Neural crest cell (in vitro differentiated cells): ENCODE measurements at regions not wholly inside any gene's neighbourhood (a gene's known extent, or its start where the extent isn't known, plus 50 kb on each side); places are given as distances from the start of the nearest gene placed in this dataset.

Source experiments
- DNase-seq: peaks from one replicate; pipeline ENCODE4 v3.0.0; 2021; ENCODE audit warnings: low read depth, mixed read lengths, low spot score
- H3K27ac Mint-ChIP-seq: one replicate; pipeline ENCODE4 v1.8.0; 2021; ENCODE audit warnings: mild to moderate bottlenecking, mixed read lengths; ENCODE audit not compliant: unreplicated experiment
- H3K27me3 Mint-ChIP-seq: 2 replicates; pipeline ENCODE4 v1.8.0; 2021; ENCODE audit warnings: low read depth, mild to moderate bottlenecking, mixed read lengths
- H3K36me3 Mint-ChIP-seq: 2 replicates; pipeline ENCODE4 v1.8.0; 2021; ENCODE audit warnings: low read depth, mild to moderate bottlenecking, mixed read lengths
- H3K4me1 Mint-ChIP-seq: 2 replicates; pipeline ENCODE4 v1.8.0; 2021; ENCODE audit warnings: mixed read lengths
- H3K4me3 Mint-ChIP-seq: one replicate; pipeline ENCODE4 v1.8.0; 2021; ENCODE audit warnings: mild to moderate bottlenecking, mixed read lengths
- H3K9me3 Mint-ChIP-seq: 2 replicates; pipeline ENCODE4 v1.8.0; 2021; ENCODE audit warnings: mixed read lengths
- CTCF ChIP-seq: fragments of 200-600 bp; sonication (generic); conservative IDR thresholded peaks from 2 replicates; pipeline ENCODE4 v1.5.0; 2021; ENCODE audit warnings: antibody characterized with exemption, mild to moderate bottlenecking

GRCh38 chr6:104625536-104625935 lies 234.2 kb downstream of the HACE1 start:
- Mint-ChIP-seq H3K27ac (no peak overlapping the region), H3K4me1 (peaks cover 5% of the 10 kb centered on the region), H3K4me3 (no peak overlapping the region), H3K27me3 (no peaks in the 10 kb centered on the region), H3K36me3 (no peaks in the 10 kb centered on the region), H3K9me3 (no peaks in the 10 kb centered on the region)
- TF ChIP-seq CTCF: no peak
- no peak for DNase-seq

- DNase-seq: no peak
- Mint-ChIP-seq H3K27me3 (no peaks in the 10 kb centered on the region), H3K27ac (no peak overlapping the region), H3K4me3 (no peak overlapping the region), H3K4me1 (peaks cover 5% of the 10 kb centered on the region), H3K36me3 (no peaks in the 10 kb centered on the region), H3K9me3 (no peaks in the 10 kb centered on the region)
- TF ChIP-seq CTCF: peak; percentile 33
Measured at GRCh38 chr6:104623052-104623690, 236.5 kb downstream of the HACE1 start.

GRCh38 chr6:104621396-104621795 lies 238.3 kb downstream of the HACE1 start:
- Mint-ChIP-seq H3K4me1 (peaks cover 5% of the 10 kb centered on the region), H3K4me3 (no peak overlapping the region)
- no peak for TF ChIP-seq CTCF

GRCh38 chr6:104617591-104617990 lies 242.1 kb downstream of the HACE1 start:
- Mint-ChIP-seq H3K9me3 (no peaks in the 10 kb centered on the region), H3K4me3 (no peak overlapping the region), H3K27ac (no peak overlapping the region), H3K4me1 (peaks cover 7% of the 10 kb centered on the region), H3K27me3 (no peaks in the 10 kb centered on the region), H3K36me3 (no peaks in the 10 kb centered on the region)
- DNase-seq: no peak
- TF ChIP-seq CTCF: no peak

More at GRCh38 chr6:104621396-104621795, 238.3 kb downstream of the HACE1 start:
- DNase-seq: no peak
- no peak overlapping the region for H3K27ac Mint-ChIP-seq
- H3K9me3 Mint-ChIP-seq: no peaks in the 10 kb centered on the region
- H3K27me3 Mint-ChIP-seq: no peaks in the 10 kb centered on the region
- H3K36me3 Mint-ChIP-seq: no peaks in the 10 kb centered on the region

GRCh38 chr6:104614394-104614793 lies 245.3 kb downstream of the HACE1 start:
- H3K27ac Mint-ChIP-seq: no peak overlapping the region
- no peaks in the 10 kb centered on the region for H3K36me3 Mint-ChIP-seq
- DNase-seq: no peak
- no peaks in the 10 kb centered on the region for H3K27me3 Mint-ChIP-seq
- TF ChIP-seq CTCF: no peak
- no peaks in the 10 kb centered on the region for H3K9me3 Mint-ChIP-seq
- H3K4me3 Mint-ChIP-seq: no peak overlapping the region
- peaks cover 7% of the 10 kb centered on the region for H3K4me1 Mint-ChIP-seq
